ENCODE measurements at regions not wholly inside any gene's neighbourhood (a gene's known extent, or its start where the extent isn't known, plus 50 kb on each side); places are given as distances from the start of the nearest gene placed in this dataset.

DNA sequence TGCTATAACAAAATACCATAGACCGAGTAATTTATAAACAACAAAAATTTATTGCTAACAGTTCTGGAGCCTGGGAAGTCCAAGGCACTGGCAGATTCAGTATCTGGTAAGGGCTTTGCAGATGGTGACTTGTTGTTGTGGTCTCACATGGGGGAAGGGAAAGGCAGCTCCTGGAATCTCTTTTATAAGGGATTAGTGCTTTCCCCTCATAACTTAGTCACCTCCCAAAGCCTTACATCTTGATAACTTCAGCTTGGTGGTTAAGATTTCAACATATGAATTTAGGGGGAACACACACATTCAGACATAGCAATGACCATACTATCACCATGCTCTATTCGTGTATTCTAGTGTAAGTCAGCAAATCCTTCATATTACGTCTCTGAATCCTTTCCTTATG lies 447.6 kb upstream of the TCF4 start:
- H3K36me3 ChIP-seq (ENCODE audit: control insufficient read depth, low read length) = no peaks in the 10 kb centered on the region
- H3K4me2 ChIP-seq (ENCODE audit: low read length) = no peak overlapping the region
- no peaks in the 10 kb centered on the region for H3K9me2 ChIP-seq (replicated peaks; ENCODE audit: control insufficient read depth, low read length)
- H3K4me1 ChIP-seq (ENCODE audit: control insufficient read depth, low read length) = peaks cover 6% of the 10 kb centered on the region
- 0 out of 2 replicates have a peak, but pooled peaks cover 3% of the 10 kb centered on the region for H3K9me3 ChIP-seq (ENCODE audit: control insufficient read depth, insufficient read depth, low read length)
- H3K27ac ChIP-seq (ENCODE audit: low read depth, low read length) = no peak overlapping the region
- no peaks in the 10 kb centered on the region for H4K20me1 ChIP-seq (ENCODE audit: control insufficient read depth, insufficient read depth, low read depth, low read length)
- no peaks in the 10 kb centered on the region for H3K27me3 ChIP-seq (ENCODE audit: control insufficient read depth, low read length)
- no peaks in the 10 kb centered on the region for H3F3A ChIP-seq (ENCODE audit: control insufficient read depth, insufficient read depth)
- no peak overlapping the region for H3K4me3 ChIP-seq (ENCODE audit: low read length)
- H3K79me2 ChIP-seq (ENCODE audit: control insufficient read depth, low read length) = no peaks in the 10 kb centered on the region
- no peak for TF ChIP-seq EZH2phosphoT487 (IDR thresholded peaks at IDR 0.05; ENCODE audit: borderline replicate concordance, low read length)
- TF ChIP-seq CTCF (IDR thresholded peaks at IDR 0.05; ENCODE audit: low read depth, low read length, poor library complexity, severe bottlenecking) = no peak

GRCh38 chr18:56034949-56035348 lies 447.0 kb upstream of the TCF4 start:
- Histone ChIP-seq H3K4me2 (ENCODE audit: low read length) (no peak overlapping the region), H4K20me1 (ENCODE audit: control insufficient read depth, insufficient read depth, low read depth, low read length) (no peaks in the 10 kb centered on the region), H3K4me1 (ENCODE audit: control insufficient read depth, low read length) (peaks cover 6% of the 10 kb centered on the region), H3K9me3 (ENCODE audit: control insufficient read depth, insufficient read depth, low read length) (0 out of 2 replicates have a peak, but pooled peaks cover 3% of the 10 kb centered on the region), H3K27ac (ENCODE audit: low read depth, low read length) (no peak overlapping the region), H3K79me2 (ENCODE audit: control insufficient read depth, low read length) (no peaks in the 10 kb centered on the region), H3K4me3 (ENCODE audit: low read length) (no peak overlapping the region), H3K9me2 (replicated peaks; ENCODE audit: control insufficient read depth, low read length) (no peaks in the 10 kb centered on the region), H3K36me3 (ENCODE audit: control insufficient read depth, low read length) (no peaks in the 10 kb centered on the region), H3F3A (ENCODE audit: control insufficient read depth, insufficient read depth) (no peaks in the 10 kb centered on the region), H3K27me3 (ENCODE audit: control insufficient read depth, low read length) (no peaks in the 10 kb centered on the region)
- no peak for TF ChIP-seq EZH2phosphoT487 (IDR thresholded peaks at IDR 0.05; ENCODE audit: borderline replicate concordance, low read length)
- TF ChIP-seq CTCF (IDR thresholded peaks at IDR 0.05; ENCODE audit: low read depth, low read length, poor library complexity, severe bottlenecking) = no peak

DNA sequence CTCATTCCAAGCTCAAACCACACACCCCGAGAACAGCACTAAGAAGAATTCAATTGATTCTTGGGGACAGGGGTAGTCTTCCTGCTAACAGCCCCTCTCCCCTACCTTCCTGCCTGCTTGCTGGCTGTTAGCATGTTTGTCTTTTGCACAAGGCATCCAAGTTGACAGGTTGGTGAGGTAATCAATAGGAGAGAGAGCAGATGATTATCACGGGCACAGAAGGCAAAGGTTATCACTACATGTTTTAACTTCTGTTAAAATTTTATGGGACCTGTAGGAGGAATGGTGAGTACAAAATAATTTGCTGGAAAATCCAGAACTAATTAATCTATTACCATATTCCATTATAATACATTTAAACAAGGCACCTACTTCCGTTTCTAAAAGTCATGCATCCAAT lies 442.1 kb upstream of the TCF4 start:
- H3K27me3 ChIP-seq (ENCODE audit: control insufficient read depth, low read length) = no peaks in the 10 kb centered on the region
- H4K20me1 ChIP-seq (ENCODE audit: control insufficient read depth, insufficient read depth, low read depth, low read length) = no peaks in the 10 kb centered on the region
- no peak overlapping the region for H3K4me2 ChIP-seq (ENCODE audit: low read length)
- no peaks in the 10 kb centered on the region for H3K9me2 ChIP-seq (replicated peaks; ENCODE audit: control insufficient read depth, low read length)
- no peaks in the 10 kb centered on the region for H3F3A ChIP-seq (ENCODE audit: control insufficient read depth, insufficient read depth)
- H3K9me3 ChIP-seq (ENCODE audit: control insufficient read depth, insufficient read depth, low read length) = 0 out of 2 replicates have a peak, but pooled peaks cover 3% of the 10 kb centered on the region
- H3K4me3 ChIP-seq (ENCODE audit: low read length) = no peak overlapping the region
- H3K4me1 ChIP-seq (ENCODE audit: control insufficient read depth, low read length) = no peaks in the 10 kb centered on the region
- no peaks in the 10 kb centered on the region for H3K36me3 ChIP-seq (ENCODE audit: control insufficient read depth, low read length)
- no peak for TF ChIP-seq CTCF (IDR thresholded peaks at IDR 0.05; ENCODE audit: low read depth, low read length, poor library complexity, severe bottlenecking)
- no peak for TF ChIP-seq EZH2phosphoT487 (IDR thresholded peaks at IDR 0.05; ENCODE audit: borderline replicate concordance, low read length)
- H3K27ac ChIP-seq (ENCODE audit: low read depth, low read length) = no peak overlapping the region
- no peaks in the 10 kb centered on the region for H3K79me2 ChIP-seq (ENCODE audit: control insufficient read depth, low read length)
